Activated T-cell treated with anti-CD3 and anti-CD28 coated beads for 24 hours (primary cell): ENCODE measurements at regions not wholly inside any gene's neighbourhood (a gene's known extent, or its start where the extent isn't known, plus 50 kb on each side); places are given as distances from the start of the nearest gene placed in this dataset.

Experiments used
- DNase-seq: peaks from one replicate; pipeline ENCODE4 v3.0.0-alpha.2; 2020; ENCODE audit warnings: low read depth

- no peak for DNase-seq
Observed at GRCh38 chr6:168384045-168385036, 56.6 kb upstream of the SMOC2 start.

GRCh38 chr6:168385037-168385759, 55.8 kb upstream of the SMOC2 start:
- DNase-seq: no peak

GRCh38 chr6:168385858-168386735, 54.9 kb upstream of the SMOC2 start:
- no peak for DNase-seq

GRCh38 chr6:168386973-168387372, 54.0 kb upstream of the SMOC2 start:
- DNase-seq: no peak

GRCh38 chr6:168387426-168387825, 53.6 kb upstream of the SMOC2 start:
- no peak for DNase-seq

GRCh38 chr6:168387911-168388310, 53.1 kb upstream of the SMOC2 start:
- DNase-seq: no peak

- no peak for DNase-seq
Observed at GRCh38 chr6:168388641-168389633, 52.0 kb upstream of the SMOC2 start.

- DNase-seq: no peak
Observed at GRCh38 chr6:168390749-168391420, 50.1 kb upstream of the SMOC2 start.
